Suprapubic skin (tissue), 4 donors: ENCODE measurements at regions not wholly inside any gene's neighbourhood (a gene's known extent, or its start where the extent isn't known, plus 50 kb on each side); places are given as distances from the start of the nearest gene placed in this dataset.

Experiments used
- POLR2A ChIP-seq, 2 donors: fragments of 450-650 bp; IDR thresholded peaks; one replicate each; pipeline ENCODE4 v1.6.1; 2017; ENCODE audit warnings: antibody characterized with exemption in 2 of 2, mild to moderate bottlenecking in 2 of 2, moderate library complexity in 2 of 2
- POLR2AphosphoS5 ChIP-seq, 3 donors: sonication (generic); formaldehyde crosslinking; IDR thresholded peaks; one replicate each; pipeline ENCODE4 v1.6.1; 2017; ENCODE audit warnings: antibody characterized with exemption in 3 of 3
- TF ChIP-seq, protein P1 (sequence below), 2 donors: fragments of 200-600 bp in 1 of 2; fragments of 450-650 bp in 1 of 2; sonication (generic) in 1 of 2; IDR thresholded peaks; one replicate each; pipeline ENCODE4 v1.5.1; 2016 to 2019; ENCODE audit warnings: antibody characterized with exemption in 2 of 2, mild to moderate bottlenecking in 1 of 2, moderate library complexity in 1 of 2

DNA sequence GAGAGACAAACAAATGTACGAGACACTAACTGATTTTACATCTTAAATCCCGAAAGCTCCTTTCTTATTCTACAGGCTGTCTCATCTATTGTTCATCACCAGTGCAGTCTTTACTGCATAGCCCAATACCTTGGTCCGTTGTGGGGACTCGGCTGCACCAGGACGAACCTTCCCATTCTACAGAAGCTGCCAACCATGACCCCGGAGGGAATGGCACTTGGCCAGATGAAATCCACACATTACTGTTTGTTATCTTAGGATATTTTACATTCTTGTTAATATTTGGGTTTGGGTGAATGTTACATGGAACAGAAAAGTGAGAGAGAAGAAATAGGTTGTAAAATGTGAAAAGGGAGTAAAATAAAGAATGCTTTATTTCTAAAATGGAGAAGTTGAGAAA lies 195.1 kb downstream of the RFC3 start:
- TF ChIP-seq POLR2A (IDR thresholded peaks at IDR 0.05) (no peak), POLR2AphosphoS5 (IDR thresholded peaks at IDR 0.05) (no peak)
- TF ChIP-seq, protein P1, sequence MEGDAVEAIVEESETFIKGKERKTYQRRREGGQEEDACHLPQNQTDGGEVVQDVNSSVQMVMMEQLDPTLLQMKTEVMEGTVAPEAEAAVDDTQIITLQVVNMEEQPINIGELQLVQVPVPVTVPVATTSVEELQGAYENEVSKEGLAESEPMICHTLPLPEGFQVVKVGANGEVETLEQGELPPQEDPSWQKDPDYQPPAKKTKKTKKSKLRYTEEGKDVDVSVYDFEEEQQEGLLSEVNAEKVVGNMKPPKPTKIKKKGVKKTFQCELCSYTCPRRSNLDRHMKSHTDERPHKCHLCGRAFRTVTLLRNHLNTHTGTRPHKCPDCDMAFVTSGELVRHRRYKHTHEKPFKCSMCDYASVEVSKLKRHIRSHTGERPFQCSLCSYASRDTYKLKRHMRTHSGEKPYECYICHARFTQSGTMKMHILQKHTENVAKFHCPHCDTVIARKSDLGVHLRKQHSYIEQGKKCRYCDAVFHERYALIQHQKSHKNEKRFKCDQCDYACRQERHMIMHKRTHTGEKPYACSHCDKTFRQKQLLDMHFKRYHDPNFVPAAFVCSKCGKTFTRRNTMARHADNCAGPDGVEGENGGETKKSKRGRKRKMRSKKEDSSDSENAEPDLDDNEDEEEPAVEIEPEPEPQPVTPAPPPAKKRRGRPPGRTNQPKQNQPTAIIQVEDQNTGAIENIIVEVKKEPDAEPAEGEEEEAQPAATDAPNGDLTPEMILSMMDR (IDR thresholded peaks at IDR 0.05), result no peak
